ENCODE measurements at regions not wholly inside any gene's neighbourhood (a gene's known extent, or its start where the extent isn't known, plus 50 kb on each side); places are given as distances from the start of the nearest gene placed in this dataset.

- TF ChIP-seq GATA3 (IDR thresholded peaks at IDR 0.05; ENCODE audit: low read depth, low read length) = no peak
- TF ChIP-seq GATA2 (IDR thresholded peaks at IDR 0.05; ENCODE audit: low read depth, low read length) = no peak
These were observed 97.9 kb downstream of the PLCE1 start for GRCh38 chr10:94091649-94092048.

Data from SH-SY5Y (cell line).